ENCODE measurements at regions not wholly inside any gene's neighbourhood (a gene's known extent, or its start where the extent isn't known, plus 50 kb on each side); places are given as distances from the start of the nearest gene placed in this dataset.
"Not testable (repeated sequence)": the region's sequence is repeated elsewhere in the genome, so short reads cannot be mapped to it uniquely, and the experiment has no call there.

DNA sequence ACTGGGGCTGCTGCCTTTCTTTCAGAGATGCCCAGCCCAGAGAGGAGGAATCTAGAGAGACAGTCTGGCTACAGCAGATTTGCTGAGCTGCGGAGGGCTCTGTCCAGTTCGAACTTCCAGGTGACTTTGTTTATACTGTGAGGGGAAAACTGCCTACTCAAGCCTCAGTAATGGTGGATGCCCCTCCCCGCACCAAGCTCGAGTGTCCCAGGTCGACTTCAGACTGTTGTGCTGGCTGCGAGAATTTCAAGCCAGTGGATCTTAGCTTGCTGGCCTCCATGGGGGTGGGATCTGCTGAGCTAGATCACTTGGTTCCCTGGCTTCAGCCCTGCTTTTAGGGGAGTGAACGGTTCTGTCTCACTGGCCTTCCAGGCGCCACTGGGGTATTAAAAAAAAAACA is 163.1 kb downstream of the GATB start:
- not testable (repeated sequence) for TF ChIP-seq HNRNPH1 (optimal IDR thresholded peaks at IDR 0.05; ENCODE audit: low read depth, low read length); TRIM24 (CRISPR knock-in tag; IDR thresholded peaks at IDR 0.05); JUNB (CRISPR knock-in tag; IDR thresholded peaks at IDR 0.05; ENCODE audit: borderline replicate concordance); YY1 (IDR thresholded peaks at IDR 0.05; ENCODE audit: insufficient read depth, insufficient replicate concordance, low read depth, low read length); ZFP90 (CRISPR knock-in tag; IDR thresholded peaks at IDR 0.05; ENCODE audit: borderline replicate concordance)
